ENCODE measurements at regions not wholly inside any gene's neighbourhood (a gene's known extent, or its start where the extent isn't known, plus 50 kb on each side); places are given as distances from the start of the nearest gene placed in this dataset.
"Not testable (repeated sequence)": the region's sequence is repeated elsewhere in the genome, so short reads cannot be mapped to it uniquely, and the experiment has no call there.

- not testable (repeated sequence) for TF ChIP-seq CTCF (IDR thresholded peaks at IDR 0.05; ENCODE audit: low read length); EZH2 (IDR thresholded peaks at IDR 0.05; ENCODE audit: borderline replicate concordance, low read length)
Measured at GRCh38 chrX:88313972-88314371, 433.1 kb upstream of the CPXCR1 start.
